ENCODE measurements at regions not wholly inside any gene's neighbourhood (a gene's known extent, or its start where the extent isn't known, plus 50 kb on each side); places are given as distances from the start of the nearest gene placed in this dataset.

DNA sequence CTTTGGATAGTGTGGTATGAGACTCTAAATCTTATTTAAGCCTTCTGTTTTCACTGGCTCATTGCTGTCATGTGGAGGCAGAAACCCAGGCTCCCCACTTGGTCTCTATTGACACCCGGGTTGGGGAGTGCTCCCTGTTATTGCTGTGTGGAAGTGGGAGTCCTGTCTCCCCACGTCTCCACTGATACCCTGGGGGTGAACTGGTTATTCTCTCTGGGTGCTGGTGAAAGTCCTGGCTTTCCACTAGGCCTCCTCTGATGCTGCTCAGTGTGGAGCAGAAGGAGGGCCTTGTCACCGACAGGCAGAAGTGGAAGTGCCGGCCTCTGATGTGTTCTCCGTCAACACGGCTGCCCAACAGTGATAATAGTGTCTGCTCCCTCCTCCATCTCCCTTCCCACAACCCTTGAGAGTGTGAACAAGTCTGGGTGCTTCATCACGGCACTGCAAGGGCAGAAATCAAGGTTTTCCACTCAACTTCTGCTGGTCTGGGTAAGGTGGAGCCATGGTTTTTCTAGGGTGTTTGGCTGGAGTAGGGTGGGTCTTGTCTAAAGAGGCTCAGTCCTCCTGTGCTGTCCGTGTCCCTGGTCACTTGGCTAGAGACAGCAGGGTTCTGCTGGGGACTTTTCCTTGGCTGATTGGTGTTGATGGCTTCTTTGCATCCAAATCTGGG is 240.7 kb upstream of the B3GAT1 start:
- Mint-ChIP-seq H3K27me3 (ENCODE audit: low read depth) (peaks cover 34% of the 10 kb centered on the region), H3K36me3 (ENCODE audit: low read depth) (peaks cover 2% of the 10 kb centered on the region), H3K4me1 (ENCODE audit: low read depth) (no peaks in the 10 kb centered on the region), H3K4me3 (ENCODE audit: unreplicated experiment) (no peak overlapping the region), H3K27ac (ENCODE audit: unreplicated experiment) (no peak overlapping the region), H3K9me3 (ENCODE audit: low read depth) (peaks cover 4% of the 10 kb centered on the region)
- DNase-seq (ENCODE audit: low spot score): no peak
- TF ChIP-seq, protein P1, sequence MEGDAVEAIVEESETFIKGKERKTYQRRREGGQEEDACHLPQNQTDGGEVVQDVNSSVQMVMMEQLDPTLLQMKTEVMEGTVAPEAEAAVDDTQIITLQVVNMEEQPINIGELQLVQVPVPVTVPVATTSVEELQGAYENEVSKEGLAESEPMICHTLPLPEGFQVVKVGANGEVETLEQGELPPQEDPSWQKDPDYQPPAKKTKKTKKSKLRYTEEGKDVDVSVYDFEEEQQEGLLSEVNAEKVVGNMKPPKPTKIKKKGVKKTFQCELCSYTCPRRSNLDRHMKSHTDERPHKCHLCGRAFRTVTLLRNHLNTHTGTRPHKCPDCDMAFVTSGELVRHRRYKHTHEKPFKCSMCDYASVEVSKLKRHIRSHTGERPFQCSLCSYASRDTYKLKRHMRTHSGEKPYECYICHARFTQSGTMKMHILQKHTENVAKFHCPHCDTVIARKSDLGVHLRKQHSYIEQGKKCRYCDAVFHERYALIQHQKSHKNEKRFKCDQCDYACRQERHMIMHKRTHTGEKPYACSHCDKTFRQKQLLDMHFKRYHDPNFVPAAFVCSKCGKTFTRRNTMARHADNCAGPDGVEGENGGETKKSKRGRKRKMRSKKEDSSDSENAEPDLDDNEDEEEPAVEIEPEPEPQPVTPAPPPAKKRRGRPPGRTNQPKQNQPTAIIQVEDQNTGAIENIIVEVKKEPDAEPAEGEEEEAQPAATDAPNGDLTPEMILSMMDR (IDR thresholded peaks at IDR 0.05): no peak

DNA sequence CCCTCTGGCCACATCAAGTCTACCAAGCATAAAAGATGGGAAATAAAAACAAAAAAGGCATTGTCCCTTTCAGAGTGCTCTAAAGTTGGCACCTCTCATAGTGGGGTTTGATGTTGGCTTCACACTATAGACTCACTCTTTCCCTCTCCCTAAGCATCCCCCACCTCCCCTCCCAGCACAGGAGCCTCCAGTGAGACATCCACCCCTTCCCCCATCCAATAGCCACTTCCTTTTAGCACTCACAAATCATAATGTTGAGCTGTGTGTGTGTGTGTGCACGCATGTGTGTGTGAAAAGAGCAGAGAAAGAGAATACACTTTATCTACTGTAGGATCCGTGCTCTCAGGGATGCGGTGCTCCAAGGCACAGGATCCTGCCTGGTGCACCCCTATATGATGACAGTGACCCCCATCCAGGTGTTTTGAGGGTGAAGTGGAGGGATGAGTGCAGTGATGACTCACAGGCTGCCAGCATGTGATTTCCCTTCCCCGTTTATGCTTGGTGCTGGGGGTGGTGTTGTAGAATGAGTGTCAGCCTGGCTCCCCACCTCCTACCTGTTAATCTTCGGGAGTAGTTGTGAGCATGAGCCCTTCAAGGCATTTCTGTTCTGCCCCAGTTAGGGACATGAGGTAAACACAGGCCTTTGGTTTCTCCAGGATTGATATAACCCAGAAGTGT is 235.2 kb upstream of the B3GAT1 start:
- H3K27ac Mint-ChIP-seq (ENCODE audit: unreplicated experiment): no peak overlapping the region
- H3K27me3 Mint-ChIP-seq (ENCODE audit: low read depth): peaks cover 51% of the 10 kb centered on the region
- H3K4me1 Mint-ChIP-seq (ENCODE audit: low read depth): peaks cover 5% of the 10 kb centered on the region
- no peaks in the 10 kb centered on the region for H3K36me3 Mint-ChIP-seq (ENCODE audit: low read depth)
- H3K9me3 Mint-ChIP-seq (ENCODE audit: low read depth): no peaks in the 10 kb centered on the region
- TF ChIP-seq, protein P1 (IDR thresholded peaks at IDR 0.05): no peak
- DNase-seq (ENCODE audit: low spot score): no peak
- no peak overlapping the region for H3K4me3 Mint-ChIP-seq (ENCODE audit: unreplicated experiment)

DNA sequence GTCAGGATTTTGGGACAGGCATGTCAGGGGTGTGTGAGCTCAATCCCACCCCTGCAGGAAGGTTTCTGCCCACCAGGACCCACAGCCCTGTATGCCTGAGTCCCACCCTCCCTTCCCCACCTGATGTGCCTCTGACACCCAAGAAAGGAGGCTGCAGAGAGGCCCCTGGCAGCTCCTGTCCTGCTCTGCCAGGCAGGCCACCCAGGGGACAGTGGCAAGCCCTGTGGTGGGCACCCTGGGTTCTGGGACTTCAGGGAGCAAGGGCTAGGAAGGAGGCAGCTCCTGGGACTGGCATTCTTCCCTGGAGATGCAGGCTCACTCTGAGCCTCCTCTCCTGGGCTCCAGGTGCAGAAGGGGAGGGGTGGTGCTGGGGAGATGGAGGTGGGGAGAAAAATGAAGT is 234.5 kb upstream of the B3GAT1 start:
- DNase-seq (ENCODE audit: low spot score): no peak
- TF ChIP-seq, protein P1 (IDR thresholded peaks at IDR 0.05): no peak
- Mint-ChIP-seq H3K4me3 (ENCODE audit: unreplicated experiment) (no peak overlapping the region), H3K4me1 (ENCODE audit: low read depth) (peaks cover 5% of the 10 kb centered on the region), H3K36me3 (ENCODE audit: low read depth) (no peaks in the 10 kb centered on the region), H3K27ac (ENCODE audit: unreplicated experiment) (no peak overlapping the region), H3K9me3 (ENCODE audit: low read depth) (no peaks in the 10 kb centered on the region), H3K27me3 (ENCODE audit: low read depth) (peaks cover 56% of the 10 kb centered on the region)

DNA sequence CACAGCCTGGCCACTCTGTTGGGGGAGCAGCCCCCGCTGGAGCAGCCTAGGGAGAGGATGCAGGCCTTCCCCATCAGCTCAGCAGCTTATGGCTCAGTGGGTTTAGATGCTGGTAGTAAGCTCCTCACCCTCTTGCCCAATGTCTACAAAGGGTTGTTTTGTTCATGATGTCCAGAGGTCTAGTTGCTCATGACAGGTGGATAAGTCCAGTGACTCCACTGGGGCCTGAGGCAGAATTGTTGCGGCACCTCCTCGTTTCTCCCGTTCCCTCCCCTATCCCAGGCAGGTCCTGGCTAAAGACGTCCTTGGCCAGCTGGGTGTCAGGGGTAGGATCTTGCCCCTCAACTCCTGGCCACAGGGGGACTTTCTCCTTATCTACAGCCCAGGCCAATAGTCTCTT is 233.5 kb upstream of the B3GAT1 start:
- Mint-ChIP-seq H3K9me3 (ENCODE audit: low read depth) (no peaks in the 10 kb centered on the region), H3K27ac (ENCODE audit: unreplicated experiment) (no peak overlapping the region), H3K36me3 (ENCODE audit: low read depth) (no peaks in the 10 kb centered on the region), H3K4me3 (ENCODE audit: unreplicated experiment) (no peak overlapping the region), H3K27me3 (ENCODE audit: low read depth) (peaks cover 57% of the 10 kb centered on the region), H3K4me1 (ENCODE audit: low read depth) (peaks cover 5% of the 10 kb centered on the region)
- TF ChIP-seq, protein P1 (IDR thresholded peaks at IDR 0.05): no peak
- no peak for DNase-seq (ENCODE audit: low spot score)

DNA sequence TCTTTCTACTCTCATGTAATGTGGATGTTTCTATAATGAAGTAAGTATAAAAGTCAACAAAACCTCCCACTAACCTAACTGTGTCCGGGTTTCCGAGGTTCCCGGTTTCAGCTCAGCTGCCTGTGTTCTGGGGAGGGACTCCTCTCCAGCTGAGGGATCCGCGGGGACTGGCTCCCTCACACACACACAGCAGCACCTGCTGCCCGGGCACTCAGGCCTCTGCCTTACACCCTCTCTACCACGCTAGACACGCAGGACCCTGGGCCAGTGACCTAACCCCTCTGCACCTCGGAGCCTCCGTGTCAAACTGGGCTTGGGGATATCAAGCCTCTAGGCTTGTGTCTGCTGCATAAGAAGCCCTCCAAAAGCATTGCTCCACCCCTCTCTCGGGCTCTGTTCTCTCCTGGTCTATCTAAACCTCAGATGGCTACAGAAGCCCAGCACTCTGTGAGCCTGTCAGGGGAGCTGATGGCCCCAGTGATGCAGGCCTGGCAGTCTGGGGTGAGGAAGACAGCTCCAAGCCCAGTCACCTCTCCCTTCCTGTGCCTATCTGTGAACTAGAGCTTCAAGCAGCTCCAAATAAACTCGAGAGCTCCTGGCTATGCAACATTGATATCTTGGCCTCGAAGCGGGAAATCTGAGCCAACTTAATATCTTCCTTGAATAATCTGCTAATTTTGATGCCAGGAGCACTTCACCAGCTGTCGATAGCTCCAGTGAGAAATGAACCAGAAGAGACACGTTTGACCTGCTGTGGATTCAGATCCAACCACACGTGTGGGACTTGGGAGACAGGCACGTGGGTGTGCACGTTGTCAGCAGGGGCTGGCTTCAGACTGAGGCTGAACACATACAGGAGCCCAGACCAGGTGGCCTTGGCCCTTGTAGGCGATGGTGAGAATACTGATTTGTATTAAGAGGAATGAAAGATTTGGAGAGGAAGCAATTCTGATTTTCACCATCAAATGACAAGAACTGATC is 232.7 kb upstream of the B3GAT1 start:
- H3K9me3 Mint-ChIP-seq (ENCODE audit: low read depth): no peaks in the 10 kb centered on the region
- TF ChIP-seq, protein P1 (IDR thresholded peaks at IDR 0.05): no peak
- no peak overlapping the region for H3K4me3 Mint-ChIP-seq (ENCODE audit: unreplicated experiment)
- no peak for DNase-seq (ENCODE audit: low spot score)
- H3K4me1 Mint-ChIP-seq (ENCODE audit: low read depth): peaks cover 5% of the 10 kb centered on the region
- H3K27me3 Mint-ChIP-seq (ENCODE audit: low read depth): peaks cover 53% of the 10 kb centered on the region
- H3K27ac Mint-ChIP-seq (ENCODE audit: unreplicated experiment): no peak overlapping the region
- H3K36me3 Mint-ChIP-seq (ENCODE audit: low read depth): no peaks in the 10 kb centered on the region

Measured in chondrocyte (in vitro differentiated cells).